GM12864 (cell line): ENCODE measurements at regions not wholly inside any gene's neighbourhood (a gene's known extent, or its start where the extent isn't known, plus 50 kb on each side); places are given as distances from the start of the nearest gene placed in this dataset.

Experiments
- DNase-seq: peaks from one replicate; pipeline ENCODE4 v3.0.0-alpha.2; 2011; ENCODE audit warnings: low read depth
- H3K4me3 ChIP-seq: 2 replicates; pipeline ENCODE4 v1.5.1; 2011; ENCODE audit warnings: mild to moderate bottlenecking, low read depth, low read length, control low read depth
- TF ChIP-seq, protein P1 (sequence below): IDR thresholded peaks from 2 replicates; pipeline ENCODE4 v1.5.1; 2011; ENCODE audit warnings: low read depth, mild to moderate bottlenecking, moderate library complexity, low read length, control low read depth, inconsistent platforms; ENCODE audit errors: missing control alignments

DNA sequence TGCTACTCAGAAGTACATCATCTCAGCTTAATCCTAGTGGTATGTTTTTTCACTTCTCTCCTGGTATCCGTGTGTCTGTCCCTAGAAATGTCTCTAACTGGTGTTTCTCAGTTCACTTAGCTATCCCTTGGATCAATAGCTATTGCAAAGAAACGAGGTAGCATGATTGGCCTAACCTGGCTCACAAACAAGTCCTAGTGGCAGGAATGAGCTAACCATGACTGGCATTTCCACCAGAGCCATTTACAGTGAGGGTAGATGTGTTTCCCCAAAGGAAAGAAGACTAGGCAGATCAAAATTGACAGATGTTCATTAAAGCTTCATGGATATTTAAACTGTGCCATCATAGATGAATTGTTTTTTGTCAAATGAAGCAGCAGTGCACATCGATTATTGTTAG lies 82.5 kb downstream of the PALM2AKAP2 start:
- no peak for DNase-seq
- TF ChIP-seq, protein P1, sequence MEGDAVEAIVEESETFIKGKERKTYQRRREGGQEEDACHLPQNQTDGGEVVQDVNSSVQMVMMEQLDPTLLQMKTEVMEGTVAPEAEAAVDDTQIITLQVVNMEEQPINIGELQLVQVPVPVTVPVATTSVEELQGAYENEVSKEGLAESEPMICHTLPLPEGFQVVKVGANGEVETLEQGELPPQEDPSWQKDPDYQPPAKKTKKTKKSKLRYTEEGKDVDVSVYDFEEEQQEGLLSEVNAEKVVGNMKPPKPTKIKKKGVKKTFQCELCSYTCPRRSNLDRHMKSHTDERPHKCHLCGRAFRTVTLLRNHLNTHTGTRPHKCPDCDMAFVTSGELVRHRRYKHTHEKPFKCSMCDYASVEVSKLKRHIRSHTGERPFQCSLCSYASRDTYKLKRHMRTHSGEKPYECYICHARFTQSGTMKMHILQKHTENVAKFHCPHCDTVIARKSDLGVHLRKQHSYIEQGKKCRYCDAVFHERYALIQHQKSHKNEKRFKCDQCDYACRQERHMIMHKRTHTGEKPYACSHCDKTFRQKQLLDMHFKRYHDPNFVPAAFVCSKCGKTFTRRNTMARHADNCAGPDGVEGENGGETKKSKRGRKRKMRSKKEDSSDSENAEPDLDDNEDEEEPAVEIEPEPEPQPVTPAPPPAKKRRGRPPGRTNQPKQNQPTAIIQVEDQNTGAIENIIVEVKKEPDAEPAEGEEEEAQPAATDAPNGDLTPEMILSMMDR: no peak
- no peak overlapping the region for H3K4me3 ChIP-seq

DNA sequence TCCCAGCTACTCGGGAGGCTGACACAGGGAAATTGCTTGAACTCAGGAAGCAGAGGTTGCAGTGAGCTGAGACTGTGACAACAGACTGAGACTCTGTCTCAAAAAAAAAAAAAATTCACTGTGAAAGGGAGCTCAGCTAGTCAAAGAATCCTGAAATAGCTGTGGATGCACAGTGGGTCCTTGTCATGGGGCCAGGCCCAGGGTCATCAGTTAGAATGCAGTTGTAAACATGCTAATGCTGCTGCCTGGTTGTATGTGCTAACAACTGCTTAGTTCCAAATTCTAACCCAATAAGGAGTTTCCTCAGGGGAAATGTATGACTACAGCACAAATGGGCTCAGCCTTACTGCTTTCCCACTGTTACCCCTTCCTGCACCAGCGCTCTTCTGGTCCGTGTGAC lies 84.0 kb downstream of the PALM2AKAP2 start:
- H3K4me3 ChIP-seq: no peak overlapping the region
- TF ChIP-seq, protein P1: no peak
- no peak for DNase-seq

DNA sequence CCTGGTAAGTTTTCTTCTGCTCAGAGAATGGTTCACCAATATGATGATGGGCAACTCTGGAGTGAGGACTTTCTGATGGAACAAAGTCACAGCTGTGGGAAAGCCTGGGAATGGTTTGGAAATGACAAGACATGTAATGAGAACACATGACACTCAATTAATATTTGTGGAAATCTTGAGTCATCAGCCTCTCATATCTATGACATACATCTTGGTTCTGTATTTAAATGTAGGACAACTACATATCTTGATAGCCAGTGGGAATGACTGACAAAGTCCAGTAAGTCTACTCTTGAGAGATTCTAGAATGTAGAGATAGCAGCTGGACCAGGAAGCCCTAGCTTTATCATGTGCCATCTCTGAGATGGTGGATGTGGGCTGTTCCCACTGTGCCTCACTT lies 85.5 kb downstream of the PALM2AKAP2 start:
- DNase-seq: no peak
- TF ChIP-seq, protein P1: no peak
- no peak overlapping the region for H3K4me3 ChIP-seq

DNA sequence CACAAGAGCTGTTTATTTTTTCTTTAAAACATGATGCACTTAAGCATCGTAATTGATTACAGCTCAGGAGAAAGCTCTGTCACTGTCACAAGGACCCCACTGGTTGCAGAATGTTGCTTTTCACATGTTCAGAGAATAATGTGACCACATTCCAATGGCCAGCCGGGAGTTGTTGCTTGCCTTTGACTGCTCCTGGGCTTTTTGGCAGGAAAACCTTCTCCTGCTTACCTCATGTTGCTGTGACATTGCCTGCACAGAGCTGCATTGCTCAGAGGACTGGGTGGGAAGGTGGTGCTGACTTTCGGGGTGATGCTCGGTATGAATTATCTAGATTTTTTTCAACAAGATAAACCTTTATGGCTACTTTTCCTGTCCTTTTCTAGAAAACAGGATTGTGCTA lies 88.2 kb downstream of the PALM2AKAP2 start:
- TF ChIP-seq, protein P1: no peak
- H3K4me3 ChIP-seq: no peak overlapping the region
- DNase-seq: no peak

DNA sequence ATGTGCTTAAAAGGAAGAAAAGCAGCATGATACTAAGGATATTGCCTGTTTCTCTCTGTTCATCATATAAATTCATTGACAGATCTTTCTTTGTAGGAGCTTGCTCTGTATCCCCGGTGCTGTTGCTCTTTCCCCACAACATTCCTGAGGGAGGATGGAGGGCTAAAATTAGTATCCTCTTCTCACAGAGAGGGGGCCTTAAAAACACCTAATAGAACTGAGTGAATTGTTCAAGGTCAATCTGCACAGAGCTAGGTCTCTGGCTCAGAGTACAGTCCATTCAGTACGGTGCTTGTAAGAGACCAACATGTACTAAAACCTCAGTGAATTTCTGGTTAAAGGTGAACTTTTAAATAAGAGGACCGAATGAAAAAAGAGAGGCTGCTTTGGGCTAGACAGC lies 88.7 kb downstream of the PALM2AKAP2 start:
- no peak overlapping the region for H3K4me3 ChIP-seq
- TF ChIP-seq, protein P1: no peak
- DNase-seq: no peak

DNA sequence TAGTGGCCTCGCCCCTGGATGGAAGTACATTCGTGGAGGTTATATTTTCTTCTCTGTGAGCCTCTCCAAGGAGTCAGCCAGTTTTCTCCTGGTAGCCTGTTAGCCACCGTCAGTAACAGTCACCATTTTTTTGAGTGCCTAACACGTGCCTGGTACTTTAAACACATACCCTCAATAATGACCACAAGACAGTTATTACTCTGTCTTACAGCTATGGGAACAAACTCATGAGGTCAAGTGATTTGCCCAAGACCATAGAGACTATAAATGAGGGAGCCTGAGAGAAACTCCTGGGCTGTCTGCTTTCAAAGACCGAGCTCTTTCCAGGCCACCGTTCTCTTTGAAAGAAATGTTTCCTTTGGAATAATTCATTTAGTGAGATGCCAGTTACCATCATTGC lies 90.4 kb downstream of the PALM2AKAP2 start:
- TF ChIP-seq, protein P1: no peak
- H3K4me3 ChIP-seq: no peak overlapping the region
- no peak for DNase-seq

DNA sequence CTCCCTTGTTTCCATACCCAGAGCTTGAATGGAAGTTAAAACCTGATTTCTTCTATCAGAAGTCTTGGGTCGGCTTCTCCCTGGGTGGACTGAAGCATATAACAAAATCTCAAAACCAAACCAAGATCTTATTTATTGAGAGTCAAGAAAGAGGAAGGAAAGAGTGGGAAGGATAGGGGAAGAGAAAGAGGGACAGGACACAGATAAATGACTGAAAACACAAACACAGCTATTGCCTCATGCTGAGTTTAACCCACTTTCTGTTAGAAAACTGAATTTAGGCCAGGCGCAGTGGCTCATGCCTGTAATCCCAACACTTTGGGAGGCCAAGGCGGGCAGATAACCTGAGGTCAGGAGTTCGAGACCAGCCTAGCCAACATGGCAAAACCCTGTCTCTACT lies 92.9 kb downstream of the PALM2AKAP2 start:
- no peak for DNase-seq
- TF ChIP-seq, protein P1: no peak
- H3K4me3 ChIP-seq: no peak overlapping the region
